GM19397 (cell line): ENCODE measurements at regions not wholly inside any gene's neighbourhood (a gene's known extent, or its start where the extent isn't known, plus 50 kb on each side); places are given as distances from the start of the nearest gene placed in this dataset.

Experiments
- ATAC-seq: cut with Tn5 transposase; IDR thresholded peaks from one replicate; pipeline ENCODE4 v1.9.1; 2021; ENCODE audit warnings: mild to moderate bottlenecking, moderate library complexity; ENCODE audit not compliant: unreplicated experiment

DNA sequence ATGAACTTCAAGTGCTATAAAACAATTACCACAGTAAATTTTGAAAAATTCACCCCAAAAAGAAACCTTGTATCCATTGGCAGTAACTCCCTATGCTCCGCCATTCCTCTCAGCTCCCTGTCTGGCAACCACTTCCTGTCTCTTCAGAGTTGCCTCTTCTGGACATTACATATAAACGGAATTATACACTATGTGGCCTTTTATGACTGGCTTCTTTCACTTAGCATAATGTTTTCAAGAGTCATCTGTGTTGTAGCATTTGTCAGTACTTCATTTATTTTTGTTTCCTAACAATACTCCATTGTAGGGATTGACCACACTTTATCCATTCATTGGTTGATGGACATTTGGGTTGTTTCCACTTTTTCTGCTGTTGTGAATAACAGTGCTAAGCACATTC lies 50.1 kb downstream of the CEP43 start:
- ATAC-seq = no peak

DNA sequence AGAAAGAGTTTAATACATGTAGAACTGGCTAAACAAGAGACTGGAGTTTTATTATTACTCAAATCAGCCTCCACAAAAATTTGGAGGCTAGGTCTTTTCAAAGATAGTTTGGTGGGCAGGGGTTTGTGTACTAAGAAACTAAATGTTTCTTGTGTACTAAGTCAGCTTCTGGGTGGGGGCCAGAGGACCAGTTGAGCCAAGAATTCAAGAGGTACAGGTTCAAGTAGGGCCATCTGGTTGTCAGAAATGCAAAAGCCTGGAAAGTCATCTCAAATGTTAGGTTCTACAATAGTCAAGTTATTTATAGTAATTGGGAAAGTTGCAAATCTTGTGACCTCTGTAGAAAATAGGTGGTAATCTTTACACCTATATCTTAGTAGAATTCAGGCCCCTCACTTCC lies 51.7 kb downstream of the CEP43 start:
- ATAC-seq = no peak

GRCh38 chr6:167053895-167054530 lies 54.8 kb downstream of the CEP43 start:
- ATAC-seq = no peak

- no peak for ATAC-seq
Measured at GRCh38 chr6:167054987-167055386, 55.8 kb downstream of the CEP43 start.

DNA sequence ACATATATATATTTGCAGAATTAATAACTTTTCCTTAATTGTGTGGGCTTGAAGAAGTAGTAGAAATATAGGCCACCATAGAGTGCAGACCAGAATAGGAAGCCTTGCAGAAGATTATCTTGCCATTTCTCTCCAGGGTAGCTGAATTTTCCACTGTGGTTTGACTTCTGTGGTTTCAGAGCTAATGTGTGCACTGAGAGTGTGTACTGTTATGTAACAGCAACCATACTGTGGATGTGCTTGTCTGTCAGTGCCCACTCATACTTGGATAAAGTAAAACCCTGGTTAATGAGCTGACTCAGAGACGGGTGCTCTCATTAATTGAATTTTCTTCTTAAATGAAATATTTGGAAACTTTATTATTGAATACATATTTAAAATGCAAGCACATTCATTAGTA lies 57.2 kb downstream of the CEP43 start:
- ATAC-seq = peak; percentile 86

DNA sequence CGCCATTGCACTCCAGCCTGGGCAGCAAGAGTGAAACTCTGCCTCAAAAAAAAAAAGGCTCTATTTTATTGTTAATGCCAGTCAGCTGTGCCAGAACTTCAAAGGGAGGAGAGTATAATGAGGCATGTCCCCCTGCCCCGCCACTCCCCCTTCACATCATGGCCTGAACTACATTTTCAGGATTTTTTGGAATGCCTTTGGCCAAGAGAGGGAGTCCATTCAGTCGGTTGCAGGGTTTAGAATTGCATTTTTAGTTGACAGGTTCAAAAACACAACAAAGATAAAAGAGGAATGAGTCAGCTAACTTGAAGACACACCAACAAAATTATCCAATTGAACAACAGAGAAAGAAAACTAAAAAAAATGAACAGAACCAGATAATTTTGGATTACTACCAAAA lies 59.1 kb downstream of the CEP43 start:
- ATAC-seq = no peak
